GM19043 (cell line): ENCODE measurements at regions not wholly inside any gene's neighbourhood (a gene's known extent, or its start where the extent isn't known, plus 50 kb on each side); places are given as distances from the start of the nearest gene placed in this dataset.
"Not testable (repeated sequence)": the region's sequence is repeated elsewhere in the genome, so short reads cannot be mapped to it uniquely, and the experiment has no call there.

Experiments used
- ATAC-seq: cut with Tn5 transposase; IDR thresholded peaks from one replicate; pipeline ENCODE4 v1.9.1; 2021; ENCODE audit warnings: low read depth; ENCODE audit not compliant: unreplicated experiment

GRCh38 chr1:166740668-166741276 is 98.5 kb upstream of the POGK start:
- no peak for ATAC-seq

GRCh38 chr1:166763318-166763717 is 76.0 kb upstream of the POGK start:
- no peak for ATAC-seq

- no peak for ATAC-seq
Measured at GRCh38 chr1:166766942-166767341, 72.3 kb upstream of the POGK start.

- not testable (repeated sequence) for ATAC-seq
Measured at GRCh38 chr1:166784646-166785045, 54.6 kb upstream of the POGK start.

- no peak for ATAC-seq
Measured at GRCh38 chr1:166785987-166786386, 53.3 kb upstream of the POGK start.

DNA sequence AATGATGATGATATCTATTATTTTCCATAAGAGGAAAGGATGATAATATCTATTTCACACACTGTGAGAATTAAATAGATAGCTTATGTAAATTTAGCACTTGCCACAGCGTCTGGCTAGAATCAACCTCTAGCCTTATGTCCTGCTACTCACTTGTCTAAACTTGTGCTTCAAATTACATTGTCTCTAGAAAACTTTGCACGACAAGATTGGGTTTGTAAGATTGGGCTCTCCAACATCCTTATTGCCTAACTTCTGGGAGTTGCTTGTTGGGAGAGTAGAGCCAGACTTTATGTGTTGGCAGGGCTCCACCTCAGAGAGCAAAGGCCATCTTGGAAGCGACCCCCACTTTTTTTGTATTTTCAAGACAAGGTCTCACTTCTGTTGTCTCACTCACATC is 50.0 kb upstream of the POGK start:
- no peak for ATAC-seq
